HEK293 (cell line): ENCODE measurements at regions not wholly inside any gene's neighbourhood (a gene's known extent, or its start where the extent isn't known, plus 50 kb on each side); places are given as distances from the start of the nearest gene placed in this dataset.

Experiments used
- CTCF ChIP-seq: fragments of 450-650 bp; formaldehyde crosslinking; IDR thresholded peaks from 2 replicates; pipeline ENCODE4 v1.5.1; 2016; ENCODE audit warnings: missing biosample characterization, missing genetic modification characterization
- MYNN ChIP-seq: fragments of 450-650 bp; formaldehyde crosslinking; IDR thresholded peaks from 2 replicates; pipeline ENCODE4 v1.5.1; 2016; ENCODE audit warnings: missing biosample characterization, missing genetic modification characterization, borderline replicate concordance
- ZNF629 ChIP-seq: fragments of 450-650 bp; formaldehyde crosslinking; IDR thresholded peaks from 2 replicates; pipeline ENCODE4 v1.5.1; 2017; ENCODE audit warnings: missing biosample characterization, missing genetic modification characterization
- ZSCAN16 ChIP-seq: fragments of 450-650 bp; formaldehyde crosslinking; IDR thresholded peaks from 2 replicates; pipeline ENCODE4 v1.5.1; 2016; ENCODE audit warnings: missing biosample characterization, missing genetic modification characterization
- TF ChIP-seq, protein P1 (sequence below): fragments of 450-650 bp; formaldehyde crosslinking; IDR thresholded peaks from 2 replicates; pipeline ENCODE4 v1.5.1; 2016; ENCODE audit warnings: missing biosample characterization, missing genetic modification characterization

DNA sequence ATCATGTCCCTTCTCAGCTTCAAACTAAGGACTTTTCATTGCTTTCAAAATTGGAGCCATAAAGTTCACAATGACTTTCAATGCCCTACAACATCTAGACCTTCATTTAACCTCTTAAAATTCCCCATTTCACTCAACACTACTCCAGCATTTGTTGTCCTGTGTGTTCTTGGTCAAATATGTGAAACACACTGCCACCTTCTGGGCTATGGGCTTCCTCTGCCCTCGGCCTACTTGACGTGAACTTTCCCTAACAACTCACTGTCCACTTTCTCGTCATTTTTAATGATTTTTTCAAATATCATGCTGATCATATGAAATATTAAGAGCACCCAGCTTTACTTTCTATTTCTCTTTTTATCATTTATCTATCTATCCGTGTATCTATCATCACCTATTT lies 2018.4 kb downstream of the NCAM2 start:
- TF ChIP-seq ZNF629 (no peak), CTCF (no peak), MYNN (tag by site-specific recombination) (no peak), ZSCAN16 (tag by site-specific recombination) (no peak)
- TF ChIP-seq, protein P1, sequence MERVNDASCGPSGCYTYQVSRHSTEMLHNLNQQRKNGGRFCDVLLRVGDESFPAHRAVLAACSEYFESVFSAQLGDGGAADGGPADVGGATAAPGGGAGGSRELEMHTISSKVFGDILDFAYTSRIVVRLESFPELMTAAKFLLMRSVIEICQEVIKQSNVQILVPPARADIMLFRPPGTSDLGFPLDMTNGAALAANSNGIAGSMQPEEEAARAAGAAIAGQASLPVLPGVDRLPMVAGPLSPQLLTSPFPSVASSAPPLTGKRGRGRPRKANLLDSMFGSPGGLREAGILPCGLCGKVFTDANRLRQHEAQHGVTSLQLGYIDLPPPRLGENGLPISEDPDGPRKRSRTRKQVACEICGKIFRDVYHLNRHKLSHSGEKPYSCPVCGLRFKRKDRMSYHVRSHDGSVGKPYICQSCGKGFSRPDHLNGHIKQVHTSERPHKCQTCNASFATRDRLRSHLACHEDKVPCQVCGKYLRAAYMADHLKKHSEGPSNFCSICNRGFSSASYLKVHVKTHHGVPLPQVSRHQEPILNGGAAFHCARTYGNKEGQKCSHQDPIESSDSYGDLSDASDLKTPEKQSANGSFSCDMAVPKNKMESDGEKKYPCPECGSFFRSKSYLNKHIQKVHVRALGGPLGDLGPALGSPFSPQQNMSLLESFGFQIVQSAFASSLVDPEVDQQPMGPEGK (tag by site-specific recombination): no peak
